ENCODE measurements at regions not wholly inside any gene's neighbourhood (a gene's known extent, or its start where the extent isn't known, plus 50 kb on each side); places are given as distances from the start of the nearest gene placed in this dataset.

DNA sequence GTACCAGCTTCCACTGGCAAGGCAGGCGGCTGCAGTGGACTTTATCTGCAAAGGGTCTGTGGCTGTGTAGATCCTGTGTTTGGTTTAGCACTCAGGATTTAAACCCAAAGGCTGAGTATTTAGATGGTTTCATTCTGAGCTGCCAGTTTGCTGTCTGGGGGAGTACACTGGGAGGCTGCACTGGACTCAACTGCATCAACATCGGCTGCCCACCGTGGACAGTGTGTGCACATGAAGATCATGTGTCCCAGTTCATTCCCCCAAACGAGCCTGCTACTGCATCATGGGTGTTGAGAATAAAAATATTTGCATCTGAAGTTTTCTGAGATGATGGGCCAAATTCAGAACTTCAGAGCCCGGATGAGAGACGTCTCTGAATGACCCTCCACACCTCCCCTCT lies 328.6 kb upstream of the SHH start:
- Histone ChIP-seq H3K4me1 (no peaks in the 10 kb centered on the region), H3K9me3 (peaks cover 0 to 13% (median 0%) of the 10 kb centered on the region in 3 donors), H3K27me3 (peaks cover 20% of the 10 kb centered on the region), H3K4me3 (no peak overlapping the region), H3K27ac (no peak overlapping the region), H3K36me3 (no peaks in the 10 kb centered on the region)
- ATAC-seq, result no peak
- TF ChIP-seq POLR2AphosphoS5 (IDR thresholded peaks at IDR 0.05), result no peak
- TF ChIP-seq EP300 (IDR thresholded peaks at IDR 0.05), result no peak
- no peak for TF ChIP-seq POLR2A (IDR thresholded peaks at IDR 0.05)
- TF ChIP-seq CTCF (IDR thresholded peaks at IDR 0.05), result no peak
- 69 to 80% methylated on average over 3 to 4 of the region's 6 CpGs for WGBS, 2 donors (ENCODE audit: low coverage in 1 of 2)

DNA sequence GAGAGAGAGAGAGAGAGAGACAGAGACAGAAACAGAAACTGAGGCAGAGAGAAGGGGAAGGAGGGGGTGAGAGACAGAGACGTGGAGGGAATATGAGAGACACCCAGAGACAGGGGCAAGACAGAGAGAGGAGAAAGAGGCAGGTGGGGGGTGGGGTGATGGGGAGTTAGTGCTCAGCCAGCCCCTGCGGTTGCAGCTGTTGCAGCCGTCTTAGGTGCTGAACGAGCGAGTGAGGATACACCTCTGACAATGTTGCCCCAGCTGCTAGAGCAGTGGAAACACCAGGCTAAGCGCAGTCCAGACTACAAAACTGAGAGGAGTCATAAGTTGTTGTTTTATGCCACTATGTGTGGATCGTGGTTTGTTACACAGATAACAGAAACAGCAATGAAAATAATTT lies 328.2 kb upstream of the SHH start:
- TF ChIP-seq POLR2AphosphoS5 (IDR thresholded peaks at IDR 0.05) (no peak), EP300 (IDR thresholded peaks at IDR 0.05) (no peak), POLR2A (IDR thresholded peaks at IDR 0.05) (no peak), CTCF (IDR thresholded peaks at IDR 0.05) (no peak)
- no peaks in the 10 kb centered on the region for H3K4me1 ChIP-seq
- H3K9me3 ChIP-seq, result peaks cover 0 to 13% (median 0%) of the 10 kb centered on the region in 3 donors
- WGBS, 2 donors (ENCODE audit: low coverage in 1 of 2), result 29 to 61% methylated on average over 3 to 7 of the region's 7 CpGs
- no peak for ATAC-seq
- H3K36me3 ChIP-seq, result no peaks in the 10 kb centered on the region
- no peak overlapping the region for H3K4me3 ChIP-seq
- H3K27ac ChIP-seq, result no peak overlapping the region
- H3K27me3 ChIP-seq, result peaks cover 20% of the 10 kb centered on the region

DNA sequence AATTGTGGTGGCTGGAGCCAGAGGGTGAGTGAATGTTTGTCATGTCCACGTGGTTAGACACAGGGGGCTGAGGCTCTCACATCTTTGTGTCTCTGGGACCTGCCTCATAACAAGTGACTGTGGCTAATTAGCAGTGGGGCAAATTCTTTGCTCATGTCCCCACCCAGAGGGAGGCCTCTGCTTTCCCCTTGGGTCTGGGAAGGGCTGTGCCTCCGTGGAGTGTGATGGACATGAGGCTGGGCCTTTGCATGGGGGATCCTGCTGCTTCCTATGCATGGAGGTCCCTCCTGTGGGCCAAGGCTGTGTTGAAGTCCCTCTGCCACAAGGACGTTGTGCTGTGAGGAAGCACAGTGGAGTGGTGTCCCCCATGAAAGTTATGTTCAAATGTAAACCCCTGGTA lies 327.4 kb upstream of the SHH start:
- no peak for ATAC-seq
- Histone ChIP-seq H3K27ac (no peak overlapping the region), H3K9me3 (peaks cover 0 to 13% (median 0%) of the 10 kb centered on the region in 3 donors), H3K36me3 (no peaks in the 10 kb centered on the region), H3K4me3 (no peak overlapping the region), H3K27me3 (peaks cover 17% of the 10 kb centered on the region), H3K4me1 (no peaks in the 10 kb centered on the region)
- 50% methylated on average over 1 of the region's 3 CpGs; no CpG with 5 or more reads in 1 of the 2 donors for WGBS, 2 donors (ENCODE audit: low coverage in 1 of 2)
- no peak for TF ChIP-seq POLR2A (IDR thresholded peaks at IDR 0.05)

GRCh38 chr7:156139112-156139511 lies 326.8 kb upstream of the SHH start:
- Histone ChIP-seq H3K4me3 (no peak overlapping the region), H3K27me3 (peaks cover 12% of the 10 kb centered on the region), H3K9me3 (peaks cover 0 to 13% (median 0%) of the 10 kb centered on the region in 3 donors), H3K4me1 (no peaks in the 10 kb centered on the region), H3K36me3 (no peaks in the 10 kb centered on the region), H3K27ac (no peak overlapping the region)
- ATAC-seq, result no peak
- TF ChIP-seq POLR2A (IDR thresholded peaks at IDR 0.05) (no peak), CTCF (IDR thresholded peaks at IDR 0.05) (no peak), EP300 (IDR thresholded peaks at IDR 0.05) (no peak), POLR2AphosphoS5 (IDR thresholded peaks at IDR 0.05) (no peak)
- WGBS, 2 donors (ENCODE audit: low coverage in 1 of 2), result 83 to 96% methylated on average over 5 to 6 of the region's 7 CpGs

DNA sequence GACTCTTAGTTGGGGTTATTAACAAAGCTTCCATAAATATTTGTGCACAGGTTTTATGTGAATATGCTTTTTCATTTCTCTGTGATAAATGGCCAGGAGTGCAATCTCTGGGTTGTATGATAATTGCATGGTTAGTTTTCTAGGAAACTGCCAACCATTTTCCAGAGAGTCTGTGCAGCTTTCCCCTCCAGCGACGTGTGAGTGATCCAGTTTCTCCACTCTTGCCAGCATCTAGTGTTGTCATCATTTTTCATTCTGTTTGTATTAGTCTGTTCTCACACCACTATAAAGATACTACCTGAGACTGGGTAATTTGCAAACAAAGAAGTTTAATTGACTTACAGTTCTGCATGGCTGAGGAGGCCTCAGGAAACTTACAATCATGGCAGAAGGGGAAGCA lies 319.6 kb upstream of the SHH start:
- TF ChIP-seq POLR2AphosphoS5 (IDR thresholded peaks at IDR 0.05) (no peak), POLR2A (IDR thresholded peaks at IDR 0.05) (no peak), CTCF (IDR thresholded peaks at IDR 0.05) (no peak), EP300 (IDR thresholded peaks at IDR 0.05) (no peak)
- no peaks in the 10 kb centered on the region for H3K36me3 ChIP-seq
- 74% methylated on average over 2 of the region's 2 CpGs; no CpG with 5 or more reads in 1 of the 2 donors for WGBS, 2 donors (ENCODE audit: low coverage in 1 of 2)
- H3K4me1 ChIP-seq, result no peaks in the 10 kb centered on the region
- ATAC-seq, result no peak
- peaks cover 0 to 6% (median 0%) of the 10 kb centered on the region in 3 donors for H3K9me3 ChIP-seq
- no peak overlapping the region for H3K27ac ChIP-seq
- H3K4me3 ChIP-seq, result no peak overlapping the region
- H3K27me3 ChIP-seq, result no peaks in the 10 kb centered on the region
